Lung microvascular endothelial cell (primary cell): ENCODE measurements at regions not wholly inside any gene's neighbourhood (a gene's known extent, or its start where the extent isn't known, plus 50 kb on each side); places are given as distances from the start of the nearest gene placed in this dataset.

Experiments
- DNase-seq, 2 donors: peaks; one replicate each; pipeline versions ENCODE4 v3.0.0 to v3.0.0-alpha.2; 2010; ENCODE audit warnings: low read depth in 2 of 2

GRCh38 chr20:63071541-63072181, 64.9 kb upstream of the BHLHE23 start:
- DNase-seq, result peak; percentile 10 to 38

- DNase-seq, result no peak
Observed at GRCh38 chr20:63070771-63071540, 64.2 kb upstream of the BHLHE23 start.

GRCh38 chr20:63070301-63070625, 63.5 kb upstream of the BHLHE23 start:
- no peak for DNase-seq

GRCh38 chr20:63068711-63069367, 62.1 kb upstream of the BHLHE23 start:
- DNase-seq, result no peak

GRCh38 chr20:63067721-63068560, 61.2 kb upstream of the BHLHE23 start:
- DNase-seq, result no peak

- DNase-seq, result no peak
Observed at GRCh38 chr20:63067266-63067635, 60.5 kb upstream of the BHLHE23 start.

GRCh38 chr20:63066506-63067265, 59.9 kb upstream of the BHLHE23 start:
- no peak for DNase-seq

GRCh38 chr20:63065911-63066310, 59.1 kb upstream of the BHLHE23 start:
- no peak for DNase-seq

- no peak for DNase-seq
Observed at GRCh38 chr20:63064745-63065711, 58.3 kb upstream of the BHLHE23 start.

GRCh38 chr20:63064310-63064709, 57.5 kb upstream of the BHLHE23 start:
- DNase-seq, result no peak

- no peak for DNase-seq
Observed at GRCh38 chr20:63062188-63063140, 55.7 kb upstream of the BHLHE23 start.

- no peak for DNase-seq
Observed at GRCh38 chr20:63061771-63062100, 55.0 kb upstream of the BHLHE23 start.

- no peak for DNase-seq
Observed at GRCh38 chr20:63061051-63061770, 54.4 kb upstream of the BHLHE23 start.

- DNase-seq, result peak in 1 of 2 donors; percentile 15
Observed at GRCh38 chr20:63060057-63060991, 53.6 kb upstream of the BHLHE23 start.

- no peak for DNase-seq
Observed at GRCh38 chr20:63059684-63060056, 52.9 kb upstream of the BHLHE23 start.

GRCh38 chr20:63058696-63059335, 52.1 kb upstream of the BHLHE23 start:
- DNase-seq, result no peak
